HFF-Myc (cell line): ENCODE measurements at regions not wholly inside any gene's neighbourhood (a gene's known extent, or its start where the extent isn't known, plus 50 kb on each side); places are given as distances from the start of the nearest gene placed in this dataset.
"Not testable (repeated sequence)": the region's sequence is repeated elsewhere in the genome, so short reads cannot be mapped to it uniquely, and the experiment has no call there.

Experiments used
- DNase-seq: peaks from one replicate; pipeline ENCODE4 v3.0.0-alpha.2; 2011; ENCODE audit warnings: low read depth; ENCODE audit errors: extremely low read depth
- H3K4me3 ChIP-seq: replicated peaks from 2 replicates; pipeline ENCODE4 v1.5.1; 2011; ENCODE audit warnings: low read depth, mild to moderate bottlenecking, control low read depth, low read length
- TF ChIP-seq, protein P1 (sequence below): IDR thresholded peaks from 2 replicates; pipeline ENCODE4 v1.5.1; 2012; ENCODE audit warnings: mild to moderate bottlenecking, low read depth, low read length, control low read depth; ENCODE audit errors: missing control alignments

DNA sequence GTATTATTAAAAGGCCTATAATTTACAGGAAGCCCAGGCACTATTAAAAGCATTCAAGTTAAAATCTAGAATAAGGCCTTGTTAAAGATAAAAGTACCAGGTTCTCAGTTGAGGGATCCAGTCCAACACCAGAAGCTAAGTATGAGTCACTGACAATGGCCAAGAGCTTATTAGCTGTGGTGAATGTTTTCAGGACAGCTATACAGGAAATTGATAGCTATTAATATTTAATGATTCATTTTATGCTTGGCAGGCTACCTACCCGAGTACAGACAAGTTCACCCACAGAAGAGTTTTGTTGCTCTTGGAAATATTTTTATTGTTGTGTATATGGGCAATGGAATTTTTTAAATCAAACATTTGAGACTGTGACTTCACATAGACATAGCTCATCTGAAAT lies 729.6 kb upstream of the ZNF804A start:
- no peak overlapping the region for H3K4me3 ChIP-seq
- no peak for DNase-seq
- TF ChIP-seq, protein P1, sequence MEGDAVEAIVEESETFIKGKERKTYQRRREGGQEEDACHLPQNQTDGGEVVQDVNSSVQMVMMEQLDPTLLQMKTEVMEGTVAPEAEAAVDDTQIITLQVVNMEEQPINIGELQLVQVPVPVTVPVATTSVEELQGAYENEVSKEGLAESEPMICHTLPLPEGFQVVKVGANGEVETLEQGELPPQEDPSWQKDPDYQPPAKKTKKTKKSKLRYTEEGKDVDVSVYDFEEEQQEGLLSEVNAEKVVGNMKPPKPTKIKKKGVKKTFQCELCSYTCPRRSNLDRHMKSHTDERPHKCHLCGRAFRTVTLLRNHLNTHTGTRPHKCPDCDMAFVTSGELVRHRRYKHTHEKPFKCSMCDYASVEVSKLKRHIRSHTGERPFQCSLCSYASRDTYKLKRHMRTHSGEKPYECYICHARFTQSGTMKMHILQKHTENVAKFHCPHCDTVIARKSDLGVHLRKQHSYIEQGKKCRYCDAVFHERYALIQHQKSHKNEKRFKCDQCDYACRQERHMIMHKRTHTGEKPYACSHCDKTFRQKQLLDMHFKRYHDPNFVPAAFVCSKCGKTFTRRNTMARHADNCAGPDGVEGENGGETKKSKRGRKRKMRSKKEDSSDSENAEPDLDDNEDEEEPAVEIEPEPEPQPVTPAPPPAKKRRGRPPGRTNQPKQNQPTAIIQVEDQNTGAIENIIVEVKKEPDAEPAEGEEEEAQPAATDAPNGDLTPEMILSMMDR: no peak

DNA sequence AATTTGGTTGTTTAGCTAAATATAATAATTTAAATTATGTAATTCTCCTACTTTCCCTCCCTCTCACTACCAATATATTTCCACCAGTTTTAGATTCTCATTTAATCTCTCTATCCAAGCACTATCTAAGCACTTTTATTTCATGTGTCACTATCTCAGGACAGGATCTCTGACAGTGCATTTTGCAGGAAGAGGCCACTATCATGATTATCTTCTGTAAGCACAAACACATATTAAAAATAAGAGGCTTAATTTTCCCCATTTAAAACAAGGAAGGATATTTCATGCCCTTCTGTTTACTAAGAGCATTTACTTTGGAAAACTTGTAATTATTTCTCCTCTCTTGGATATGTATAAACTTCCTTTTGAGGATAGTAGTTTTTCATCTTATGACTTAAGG lies 726.2 kb upstream of the ZNF804A start:
- no peak overlapping the region for H3K4me3 ChIP-seq
- DNase-seq: no peak
- TF ChIP-seq, protein P1: no peak

DNA sequence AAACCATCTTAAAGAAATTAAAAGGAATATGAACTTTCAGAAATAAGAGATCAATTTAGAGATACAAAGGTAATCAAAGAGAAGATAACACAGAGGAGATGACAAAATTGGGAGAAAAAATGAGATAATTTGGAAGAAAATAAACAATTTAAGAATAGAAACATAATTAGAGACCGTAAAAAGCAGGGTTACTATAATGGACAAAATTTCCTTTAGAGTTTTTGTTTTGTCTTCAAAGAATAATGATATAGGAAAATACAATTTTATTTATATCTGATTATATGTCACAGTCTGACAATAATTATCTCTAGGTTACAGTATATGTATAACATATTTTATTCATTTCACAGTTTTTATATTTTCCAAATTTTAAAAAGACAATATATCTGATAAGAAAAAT lies 716.4 kb upstream of the ZNF804A start:
- H3K4me3 ChIP-seq: no peak overlapping the region
- TF ChIP-seq, protein P1: no peak

DNA sequence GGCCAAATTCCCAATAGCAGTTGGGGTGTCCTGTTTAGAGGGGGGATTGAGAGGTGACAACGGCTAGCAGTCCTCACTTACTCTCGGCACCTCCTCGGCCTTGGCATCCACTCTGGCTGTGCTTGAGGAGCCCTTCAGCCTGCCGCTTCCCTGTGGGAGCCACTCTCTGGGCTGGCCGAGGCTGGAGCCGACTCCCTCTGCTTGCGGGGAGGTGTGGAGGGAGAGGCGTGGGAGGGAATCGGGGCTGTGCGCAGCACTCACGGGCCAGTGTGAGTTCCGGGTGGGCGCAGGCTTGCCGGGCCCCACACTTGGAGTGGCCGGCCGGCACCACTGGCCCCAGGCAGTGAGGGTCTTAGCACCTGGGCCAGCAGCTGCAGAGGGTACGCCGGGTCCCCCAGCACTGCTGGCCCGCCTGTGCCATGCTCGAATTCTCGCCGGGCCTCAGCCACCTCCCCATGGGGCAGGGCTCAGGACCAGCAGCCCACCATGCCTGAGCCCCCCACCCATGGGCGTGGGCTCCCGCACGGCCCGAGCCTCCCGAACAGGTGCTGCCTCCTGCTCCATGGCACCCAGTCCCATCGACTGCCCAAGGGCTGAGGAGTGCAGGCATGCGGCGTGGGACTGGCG lies 705.9 kb upstream of the ZNF804A start:
- no peak overlapping the region for H3K4me3 ChIP-seq
- no peak for DNase-seq
- TF ChIP-seq, protein P1: no peak

More for the DNA sequence above, 716.4 kb upstream of the ZNF804A start:
- DNase-seq: no peak

DNA sequence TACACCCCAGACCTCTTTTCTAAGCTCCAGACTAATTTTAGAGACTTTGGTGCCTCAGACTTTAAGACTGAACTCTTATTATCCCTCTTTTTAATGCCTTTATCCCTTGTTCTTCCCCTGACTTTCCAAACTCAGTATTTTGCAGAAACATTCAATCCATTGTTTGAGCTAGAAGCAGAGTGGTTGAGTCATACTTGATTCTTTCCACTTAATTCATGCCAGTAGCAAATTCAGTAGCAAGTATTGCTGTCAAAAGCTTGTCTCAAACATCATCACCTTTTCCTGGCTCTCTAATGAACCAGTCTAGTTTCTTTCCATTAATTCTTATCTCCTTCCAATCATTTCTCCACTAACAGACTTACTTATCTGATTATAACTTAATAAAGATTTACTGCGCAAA lies 699.7 kb upstream of the ZNF804A start:
- no peak for DNase-seq
- TF ChIP-seq, protein P1: no peak
- no peak overlapping the region for H3K4me3 ChIP-seq

DNA sequence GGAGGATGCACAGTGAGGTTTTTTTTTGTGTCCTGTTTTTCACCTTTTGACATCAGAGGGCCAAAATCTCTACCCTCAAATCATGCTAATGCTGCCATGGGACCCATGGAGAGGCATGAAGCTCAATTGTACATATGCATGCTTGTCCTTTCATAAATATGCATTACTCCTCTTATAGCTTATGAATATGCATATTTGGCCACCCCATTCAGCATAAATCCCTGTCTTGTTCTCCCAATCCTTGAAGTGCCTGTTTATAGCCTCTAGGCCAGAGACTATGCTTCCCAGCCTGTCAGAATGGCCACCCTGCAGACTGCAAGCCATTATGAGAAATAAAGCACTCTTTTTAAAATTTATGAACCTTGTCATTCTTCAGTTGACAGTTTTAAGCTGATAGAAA lies 696.4 kb upstream of the ZNF804A start:
- no peak overlapping the region for H3K4me3 ChIP-seq
- no peak for DNase-seq
- TF ChIP-seq, protein P1: no peak

DNA sequence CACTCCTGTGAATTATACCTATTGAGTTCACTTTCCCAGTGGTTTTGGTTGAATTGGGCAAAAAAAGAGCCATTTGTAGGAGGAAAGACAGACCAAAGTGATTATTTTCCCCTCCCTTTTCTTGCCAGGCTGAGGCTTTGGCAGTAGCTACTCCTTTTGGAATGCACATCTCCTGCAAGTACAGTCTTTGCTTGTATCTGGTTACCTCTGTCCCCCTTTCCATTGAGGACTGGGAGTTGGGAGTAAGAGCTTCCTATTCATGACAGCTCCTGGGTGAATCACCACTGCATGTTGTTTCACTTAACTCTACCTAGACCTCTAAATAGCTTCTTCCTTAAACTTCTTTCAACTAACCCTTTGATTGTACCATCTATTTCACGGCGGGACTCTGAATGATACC lies 695.3 kb upstream of the ZNF804A start:
- TF ChIP-seq, protein P1: no peak
- H3K4me3 ChIP-seq: no peak overlapping the region
- DNase-seq: no peak

DNA sequence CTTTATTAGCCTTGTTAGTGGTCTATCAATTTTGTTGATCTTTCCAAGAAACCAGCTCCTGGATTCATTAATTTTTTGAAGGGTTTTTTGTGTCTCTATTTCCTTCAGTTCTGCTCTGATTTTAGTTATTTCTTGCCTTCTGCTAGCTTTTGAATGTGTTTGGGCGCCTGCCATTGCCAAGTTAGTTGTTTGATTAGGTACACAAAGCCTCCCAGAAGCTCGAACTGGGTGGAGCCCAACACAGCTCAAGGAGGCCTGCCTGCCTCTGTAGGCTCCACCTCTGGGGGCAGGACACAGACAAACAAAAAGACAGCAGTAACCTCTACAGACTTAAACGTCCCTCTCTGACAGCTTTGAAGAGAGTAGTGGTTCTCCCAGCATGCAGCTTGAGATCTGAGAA lies 682.3 kb upstream of the ZNF804A start:
- H3K4me3 ChIP-seq, DNase-seq: not testable (repeated sequence)
